OCI-LY3 (cell line): ENCODE measurements at regions not wholly inside any gene's neighbourhood (a gene's known extent, or its start where the extent isn't known, plus 50 kb on each side); places are given as distances from the start of the nearest gene placed in this dataset.

Experiments used
- H2AFZ ChIP-seq: fragments of 200-600, 300-600 bp; shearing (Covaris generic); 2 replicates; pipeline ENCODE4 v1.6.0; 2014; ENCODE audit warnings: antibody characterized with exemption, low read depth, low read length
- H3K27ac ChIP-seq: fragments of 200-600, 300-600 bp; sonication (generic); 2 replicates; pipeline ENCODE4 v1.5.1; 2014; ENCODE audit warnings: mild to moderate bottlenecking, low read length, moderate library complexity, mixed read lengths
- H3K27me3 ChIP-seq: fragments of 200-600, 300-600 bp; sonication (generic); 2 replicates; pipeline ENCODE4 v1.6.1; 2014; ENCODE audit warnings: low read depth, low read length, mixed read lengths
- H3K36me3 ChIP-seq: fragments of 200-600, 300-600 bp; sonication (generic); replicated peaks from 2 replicates; pipeline ENCODE3; 2014; ENCODE audit warnings: low read depth, low read length, mixed read lengths
- H3K4me1 ChIP-seq: fragments of 300-600, 200-600 bp; sonication (generic); 2 replicates; pipeline ENCODE4 v1.6.1; 2014; ENCODE audit warnings: low read length, mixed read lengths
- H3K4me2 ChIP-seq: fragments of 200-600, 300-600 bp; sonication (generic); 2 replicates; pipeline ENCODE4 v1.6.1; 2014; ENCODE audit warnings: low read length, mixed read lengths
- H3K4me3 ChIP-seq: fragments of 300-600, 200-600 bp; sonication (generic); 2 replicates; pipeline ENCODE4 v1.5.1; 2014; ENCODE audit warnings: antibody characterized with exemption, mild to moderate bottlenecking, low read length, moderate library complexity
- H3K79me2 ChIP-seq: fragments of 300-600, 200-600 bp; shearing (Covaris generic); 2 replicates; pipeline ENCODE4 v1.6.1; 2014; ENCODE audit warnings: mild to moderate bottlenecking, low read length, mixed read lengths
- H3K9ac ChIP-seq: fragments of 300-600, 200-600 bp; shearing (Covaris generic); 2 replicates; pipeline ENCODE4 v1.6.0; 2014; ENCODE audit warnings: mild to moderate bottlenecking, low read length, moderate library complexity
- H3K9me3 ChIP-seq: fragments of 200-600, 300-600 bp; shearing (Covaris generic); 2 replicates; pipeline ENCODE4 v1.6.1; 2014; ENCODE audit warnings: low read length, mixed read lengths; ENCODE audit not compliant: insufficient read depth
- H4K20me1 ChIP-seq: fragments of 200-600, 300-600 bp; sonication (generic); 2 replicates; pipeline ENCODE4 v1.6.1; 2016; ENCODE audit warnings: low read length, mixed read lengths; ENCODE audit not compliant: insufficient read depth
- EZH2phosphoT487 ChIP-seq: fragments of 200-600 bp; shearing (Covaris generic); IDR thresholded peaks from 2 replicates; pipeline ENCODE4 v1.6.1; 2018; ENCODE audit warnings: antibody characterized with exemption, mixed run types, low read depth

- H2AFZ ChIP-seq: no peak overlapping the region
- H3K79me2 ChIP-seq: no peaks in the 10 kb centered on the region
- TF ChIP-seq EZH2phosphoT487: no peak
- peaks cover 4% of the 10 kb centered on the region; the same call in 1 of the 2 replicates for H3K27me3 ChIP-seq
- H3K36me3 ChIP-seq: no peaks in the 10 kb centered on the region
- no peak overlapping the region for H3K9ac ChIP-seq
- no peak overlapping the region for H3K27ac ChIP-seq
- H3K9me3 ChIP-seq: no peaks in the 10 kb centered on the region
- no peaks in the 10 kb centered on the region for H4K20me1 ChIP-seq
- H3K4me3 ChIP-seq: no peak overlapping the region
- H3K4me2 ChIP-seq: no peak overlapping the region
- H3K4me1 ChIP-seq: no peaks in the 10 kb centered on the region
Measured at GRCh38 chr7:138407792-138408191, 52.3 kb upstream of the TRIM24 start.
